Sciatic nerve (tissue), 2 donors: ENCODE measurements at regions not wholly inside any gene's neighbourhood (a gene's known extent, or its start where the extent isn't known, plus 50 kb on each side); places are given as distances from the start of the nearest gene placed in this dataset.

Experiments used
- ATAC-seq: fragments of 200-7000 bp; cut with Tn5 transposase; one replicate; pipeline ENCODE4 v1.9.1; 2020; ENCODE audit warnings: mild to moderate bottlenecking, moderate library complexity
- DNase-seq: peaks from one replicate; pipeline ENCODE4 v3.0.0-alpha.2; 2020; ENCODE audit warnings: low spot score
- intact Hi-C: fragments of 100-400 bp; cut with DNase I; formaldehyde crosslinking; loops from one replicate; pipeline ENCODE4 v1.14.2; 2022
- donor health status: DM: no; HTN: no; CAD: no.
- donor health status: DM: no; HTN: no; CAD: no.

DNA sequence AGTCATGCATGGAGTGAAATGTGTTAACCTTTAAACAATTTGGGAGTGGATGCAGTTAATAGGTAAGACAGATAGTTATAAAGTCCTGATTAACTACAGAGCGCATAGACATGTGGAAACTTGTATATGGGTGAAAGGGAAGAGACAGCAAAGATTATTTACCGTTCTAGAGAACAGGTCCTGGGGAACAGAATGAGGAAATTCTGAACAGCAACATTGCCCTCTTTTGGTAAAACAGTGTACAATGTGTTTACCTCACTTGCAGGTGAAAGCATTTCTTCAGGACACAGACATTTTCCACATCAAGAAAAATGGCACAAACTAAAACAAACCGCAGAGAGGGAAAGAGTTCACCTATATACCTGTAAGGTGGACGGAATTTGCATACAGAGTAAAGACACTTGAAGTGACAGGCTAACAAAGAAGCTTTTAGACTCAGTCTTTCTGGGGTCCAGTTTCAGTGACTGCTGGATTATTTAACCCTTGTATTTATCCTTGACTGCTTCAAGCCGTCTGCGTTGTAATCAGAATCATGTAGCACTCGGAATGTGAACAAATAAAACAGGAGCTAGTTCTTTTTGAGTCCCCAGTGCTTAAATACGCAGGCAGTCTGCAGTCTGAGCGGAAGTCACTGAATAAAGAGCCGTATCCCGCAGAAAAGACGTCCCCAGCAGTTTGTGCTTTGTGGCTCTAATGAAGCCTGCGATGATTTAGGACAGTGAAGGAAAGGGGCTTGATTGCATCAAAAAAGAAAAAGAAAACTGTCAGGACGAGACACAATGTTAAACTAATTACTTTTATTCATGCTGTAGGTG is 364.8 kb upstream of the GALNT5 start:
- DNase-seq: no peak
- intact Hi-C loops: no loop called here
- ATAC-seq: peak; percentile 92

GRCh38 chr2:156896294-156896693 is 361.2 kb upstream of the GALNT5 start:
- intact Hi-C loops: no loop called here
- DNase-seq: no peak
- no peak for ATAC-seq

- intact Hi-C loops: no loop called here
- DNase-seq: no peak
- no peak for ATAC-seq
Measured at GRCh38 chr2:156897548-156897947, 360.0 kb upstream of the GALNT5 start.

DNA sequence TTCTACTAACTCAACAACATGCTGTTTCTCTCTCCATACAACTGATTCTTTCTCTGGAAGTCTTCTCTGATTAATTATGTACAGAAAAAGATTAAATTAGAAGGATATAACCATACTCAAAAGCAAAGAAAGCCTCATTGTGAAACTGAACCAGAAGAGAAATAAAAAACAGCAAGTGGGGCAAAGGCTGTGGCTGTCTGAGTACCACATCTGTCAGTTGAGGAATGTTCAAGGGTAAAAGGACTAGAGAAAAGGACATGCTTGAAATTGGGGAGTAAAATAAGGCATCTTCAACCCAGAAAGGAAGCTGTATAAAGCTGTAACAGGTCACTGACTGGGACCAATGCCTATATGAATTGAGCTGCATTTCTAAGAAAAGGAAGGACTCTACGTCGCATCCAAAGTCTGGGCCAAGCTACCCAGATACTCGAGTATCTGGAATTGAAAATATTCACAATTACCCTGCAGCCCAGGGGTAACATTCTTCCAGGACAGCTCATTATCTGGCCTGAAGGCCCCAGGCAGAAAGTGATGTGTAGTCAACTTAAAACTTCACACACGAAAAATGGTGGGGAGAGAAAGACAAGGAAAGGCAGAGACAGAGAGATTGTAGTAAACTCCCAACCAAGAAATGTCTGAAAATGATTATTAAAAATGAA is 356.0 kb upstream of the GALNT5 start:
- DNase-seq: no peak
- intact Hi-C loops: no loop called here
- no peak for ATAC-seq

GRCh38 chr2:156903335-156903734 is 354.2 kb upstream of the GALNT5 start:
- intact Hi-C loops: no loop called here
- ATAC-seq (no peak), DNase-seq (no peak)

GRCh38 chr2:156907806-156908205 is 349.7 kb upstream of the GALNT5 start:
- intact Hi-C loops: no loop called here
- no peak for DNase-seq
- no peak for ATAC-seq

DNA sequence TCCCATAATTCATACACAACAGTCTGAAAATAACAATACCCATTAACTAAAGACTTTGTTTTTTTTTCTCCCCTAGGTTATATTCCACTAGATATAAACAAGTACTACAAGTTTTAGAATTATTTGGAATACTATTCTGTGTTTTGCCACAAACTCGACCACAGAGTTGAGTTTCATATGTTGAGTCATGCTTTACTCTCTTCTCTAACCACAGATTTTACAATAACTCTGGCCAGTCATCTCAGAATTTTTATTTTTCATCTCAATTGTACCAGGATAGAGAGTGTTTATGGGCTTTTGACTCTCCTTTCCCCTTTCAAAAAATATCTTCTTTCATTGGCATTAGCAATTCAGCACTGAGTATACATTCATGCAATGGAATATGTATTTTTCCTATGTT is 348.7 kb upstream of the GALNT5 start:
- ATAC-seq (no peak), DNase-seq (no peak)
- intact Hi-C loops: no loop called here

DNA sequence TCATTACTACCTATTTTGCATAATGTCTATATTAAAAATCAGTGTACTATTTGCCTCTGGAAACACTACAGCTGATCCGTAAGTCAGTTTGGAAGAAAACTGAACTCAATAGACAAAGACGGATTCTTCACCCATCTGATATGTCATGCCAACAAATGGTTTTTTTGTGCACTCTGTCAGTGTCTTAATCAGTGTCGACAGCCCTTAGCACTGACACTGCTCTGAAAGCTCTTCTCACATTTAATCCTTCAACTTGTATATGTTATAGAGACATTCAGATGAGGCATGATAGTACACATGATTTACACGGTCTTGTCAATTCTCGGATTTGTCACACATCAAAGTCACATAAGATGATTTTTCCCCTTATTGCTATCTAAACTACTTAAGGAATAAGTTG is 347.5 kb upstream of the GALNT5 start:
- no peak for ATAC-seq
- no peak for DNase-seq
- intact Hi-C loops: no loop called here

GRCh38 chr2:156915332-156915731 is 342.2 kb upstream of the GALNT5 start:
- no peak for ATAC-seq
- no peak for DNase-seq
- intact Hi-C loops: no loop called here

GRCh38 chr2:156918410-156918809 is 339.1 kb upstream of the GALNT5 start:
- DNase-seq: no peak
- no peak for ATAC-seq
- intact Hi-C loops: no loop called here

- ATAC-seq (no peak), DNase-seq (no peak)
- intact Hi-C loops: no loop called here
Measured at GRCh38 chr2:156930423-156930822, 327.1 kb upstream of the GALNT5 start.

- no peak for DNase-seq
- ATAC-seq: no peak
- intact Hi-C loops: no loop called here
Measured at GRCh38 chr2:156933645-156934225, 323.8 kb upstream of the GALNT5 start.

DNA sequence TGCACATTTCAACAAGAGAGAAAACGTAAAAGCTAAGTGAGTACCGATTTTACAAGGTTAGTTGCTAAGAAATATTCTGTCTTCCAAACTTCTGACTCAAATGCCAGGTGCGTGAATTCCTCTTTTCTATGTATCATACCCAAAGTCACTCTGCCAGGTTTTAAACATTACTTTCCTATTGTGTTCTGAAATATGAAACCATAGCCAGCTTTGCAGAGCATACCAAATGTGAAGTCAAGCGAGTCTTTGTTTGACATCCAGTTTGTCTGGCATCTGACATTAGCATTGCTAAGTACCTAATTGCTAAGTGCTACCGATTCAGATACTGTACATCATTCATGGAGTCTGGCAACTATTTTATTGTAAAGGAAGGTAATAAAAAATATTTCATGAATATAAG is 321.9 kb upstream of the GALNT5 start:
- intact Hi-C loops: no loop called here
- no peak for DNase-seq
- ATAC-seq: no peak

- DNase-seq (no peak), ATAC-seq (no peak)
- intact Hi-C loops: no loop called here
Measured at GRCh38 chr2:156937430-156937829, 320.1 kb upstream of the GALNT5 start.

DNA sequence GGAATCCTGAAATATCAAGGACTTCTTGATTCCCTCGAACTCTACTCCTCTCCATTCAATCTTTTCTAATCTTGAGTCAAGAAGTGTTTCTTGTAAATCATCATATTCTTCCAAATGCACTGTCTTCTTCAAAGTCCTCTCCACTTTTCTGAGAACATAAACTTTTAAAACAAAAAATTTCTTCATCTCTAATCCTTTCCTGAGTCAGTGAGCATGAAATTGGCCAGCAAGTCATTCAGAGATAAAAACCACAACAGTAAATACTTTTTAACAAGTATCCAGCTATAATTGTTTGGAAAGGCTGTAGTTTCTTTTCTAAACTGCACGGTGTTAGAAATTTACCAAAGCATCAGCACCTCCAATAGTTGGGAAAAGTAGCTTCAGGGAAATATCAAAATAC is 312.6 kb upstream of the GALNT5 start:
- DNase-seq (no peak), ATAC-seq (no peak)
- intact Hi-C loops: no loop called here

DNA sequence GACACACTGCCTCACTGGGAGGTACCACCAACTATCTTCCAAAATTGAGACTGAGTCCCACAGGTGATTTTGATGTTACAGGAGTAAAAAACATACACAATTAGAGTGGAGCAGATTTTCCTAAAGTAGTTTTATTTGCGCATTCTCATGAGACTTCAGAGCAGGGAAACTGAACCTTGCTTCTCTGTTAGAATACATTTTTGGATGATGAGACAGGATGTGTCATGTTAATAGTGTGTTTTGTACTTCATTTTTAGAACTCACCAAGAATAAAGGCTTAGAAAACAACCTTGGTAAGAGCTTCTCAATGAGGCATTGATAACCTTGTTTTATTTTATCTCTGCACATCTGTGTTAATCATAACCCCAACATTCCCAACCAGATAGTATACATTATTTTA is 310.2 kb upstream of the GALNT5 start:
- DNase-seq (no peak), ATAC-seq (no peak)
- intact Hi-C loops: no loop called here

DNA sequence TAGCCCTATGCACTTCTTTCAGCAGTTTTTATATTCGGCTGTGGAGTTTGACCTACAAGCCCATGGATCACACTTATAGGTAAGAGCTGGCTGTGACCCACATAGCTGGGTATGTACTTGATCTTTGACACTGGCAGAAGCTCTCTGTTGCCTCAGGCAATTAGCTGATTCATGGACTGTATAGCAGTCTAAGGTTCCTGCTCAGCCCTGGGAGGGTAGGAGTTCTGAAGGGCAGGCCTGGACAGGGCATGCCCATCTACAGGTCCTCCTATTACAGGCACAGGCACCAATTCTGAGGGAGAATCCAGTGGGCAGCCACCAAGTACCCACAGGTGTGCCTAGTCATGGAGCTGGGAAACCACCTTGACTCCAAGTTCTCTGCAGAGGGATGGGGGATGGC is 301.8 kb upstream of the GALNT5 start:
- ATAC-seq (no peak), DNase-seq (no peak)
- intact Hi-C loops: no loop called here

DNA sequence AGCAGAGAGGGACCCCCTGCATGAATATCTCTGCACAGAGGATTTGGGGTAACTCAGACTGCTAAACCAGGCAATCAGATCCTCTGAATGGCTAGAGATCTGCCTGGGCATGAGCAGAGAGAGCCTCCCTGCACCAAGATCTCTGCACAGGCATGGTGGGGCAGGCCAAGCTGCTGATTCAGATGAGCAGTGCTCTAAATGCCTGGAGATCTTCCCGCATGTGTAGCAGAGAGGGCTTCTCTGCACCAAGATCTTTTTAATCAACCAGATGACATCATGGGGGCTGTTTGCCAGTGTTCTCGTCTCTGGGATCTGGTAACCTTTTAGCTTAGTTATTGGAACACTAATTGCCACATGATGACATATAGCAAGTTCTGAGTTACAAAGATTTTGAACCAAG is 301.3 kb upstream of the GALNT5 start:
- no peak for ATAC-seq
- intact Hi-C loops: no loop called here
- DNase-seq: no peak

- ATAC-seq (no peak), DNase-seq (no peak)
- intact Hi-C loops: no loop called here
Measured at GRCh38 chr2:156958374-156958773, 299.1 kb upstream of the GALNT5 start.

DNA sequence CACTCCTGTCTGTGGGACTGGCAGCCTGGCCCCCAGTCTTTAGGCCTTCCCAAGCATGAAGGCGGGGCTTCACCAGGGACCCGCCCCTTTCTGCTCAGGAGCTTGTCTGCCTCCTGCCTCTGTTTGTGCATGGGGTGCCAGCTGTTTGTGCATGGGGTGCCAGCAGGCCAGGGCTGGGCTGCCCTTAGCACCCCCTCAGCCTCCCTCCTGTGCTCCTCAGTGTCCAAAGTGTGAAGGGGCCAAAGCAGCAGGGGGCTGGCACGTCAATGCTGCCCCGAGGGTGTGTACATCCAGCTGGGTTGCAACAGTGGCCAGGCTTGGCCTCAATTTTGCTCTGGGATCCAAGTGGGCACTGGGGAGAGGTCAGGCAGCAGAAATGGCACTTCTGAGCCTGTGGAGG is 298.0 kb upstream of the GALNT5 start:
- intact Hi-C loops: no loop called here
- DNase-seq (no peak), ATAC-seq (no peak)

- DNase-seq: no peak
- intact Hi-C loops: no loop called here
- no peak for ATAC-seq
Measured at GRCh38 chr2:156982615-156983014, 274.9 kb upstream of the GALNT5 start.
